Fibroblast of the aortic adventitia (primary cell): ENCODE measurements at regions not wholly inside any gene's neighbourhood (a gene's known extent, or its start where the extent isn't known, plus 50 kb on each side); places are given as distances from the start of the nearest gene placed in this dataset.

ENCODE experiments used
- DNase-seq: peaks from one replicate; pipeline ENCODE4 v3.0.0-alpha.2; 2010; ENCODE audit warnings: low read depth
- H3K4me3 ChIP-seq: 2 replicates; pipeline ENCODE4 v1.5.1; 2011; ENCODE audit warnings: low read depth, mild to moderate bottlenecking, control low read depth, low read length, moderate library complexity
- CTCF ChIP-seq: IDR thresholded peaks from 2 replicates; pipeline ENCODE4 v1.5.1; 2011; ENCODE audit warnings: mild to moderate bottlenecking, low read length, control low read depth, inconsistent platforms; ENCODE audit not compliant: insufficient read depth

GRCh38 chr4:19286924-19287323 is 964.8 kb upstream of the SLIT2 start:
- DNase-seq: no peak
- TF ChIP-seq CTCF: no peak
- H3K4me3 ChIP-seq: no peak overlapping the region

GRCh38 chr4:19285146-19285545 is 966.6 kb upstream of the SLIT2 start:
- H3K4me3 ChIP-seq: no peak overlapping the region
- no peak for DNase-seq
- no peak for TF ChIP-seq CTCF

GRCh38 chr4:19278665-19279064 is 973.0 kb upstream of the SLIT2 start:
- TF ChIP-seq CTCF: no peak
- H3K4me3 ChIP-seq: no peak overlapping the region
- DNase-seq: no peak

GRCh38 chr4:19266566-19266965 is 985.1 kb upstream of the SLIT2 start:
- no peak for TF ChIP-seq CTCF
- no peak overlapping the region for H3K4me3 ChIP-seq
- no peak for DNase-seq

GRCh38 chr4:19262467-19262866 is 989.2 kb upstream of the SLIT2 start:
- H3K4me3 ChIP-seq: peak overlapping the region; percentile 16
- peak; percentile 48 for DNase-seq
- TF ChIP-seq CTCF: no peak

- H3K4me3 ChIP-seq: no peak overlapping the region
- no peak for TF ChIP-seq CTCF
- DNase-seq: no peak
These were observed 991.4 kb upstream of the SLIT2 start for GRCh38 chr4:19260346-19260745.

GRCh38 chr4:19259920-19260319 is 991.8 kb upstream of the SLIT2 start:
- DNase-seq: no peak
- no peak overlapping the region for H3K4me3 ChIP-seq
- no peak for TF ChIP-seq CTCF
